Heart left ventricle (tissue), 16 donors: ENCODE measurements at regions not wholly inside any gene's neighbourhood (a gene's known extent, or its start where the extent isn't known, plus 50 kb on each side); places are given as distances from the start of the nearest gene placed in this dataset.
"Not testable (repeated sequence)": the region's sequence is repeated elsewhere in the genome, so short reads cannot be mapped to it uniquely, and the experiment has no call there.

Experiments
- ATAC-seq, 4 donors: fragments of 200-7000 bp; cut with Tn5 transposase; one replicate each; pipeline ENCODE4 v1.9.1; 2020 to 2022; ENCODE audit warnings: moderate library complexity in 4 of 4, mild to moderate bottlenecking in 3 of 4, moderate number of reproducible peaks in 1 of 4
- DNase-seq, 5 donors: peaks; one replicate each; pipeline ENCODE4 v3.0.0-alpha.2; 2020
- H3K27ac ChIP-seq, 12 donors: fragments of 200-600 bp; sonication (generic) in 4 of 12; one replicate each; pipeline versions ENCODE4 v1.5.0 to v1.8.0; 2016 to 2022; ENCODE audit warnings: mild to moderate bottlenecking in 2 of 12
- H3K27me3 ChIP-seq, 9 donors: fragments of 200-600 bp; sonication (generic) in 2 of 9; one replicate each; pipeline versions ENCODE4 v1.5.1 to v1.8.0; 2016 to 2022; ENCODE audit warnings: mild to moderate bottlenecking in 3 of 9
- H3K36me3 ChIP-seq, 9 donors: fragments of 200-600 bp; sonication (generic) in 2 of 9; one replicate each; pipeline versions ENCODE4 v1.5.0 to v1.8.0; 2018 to 2022; ENCODE audit warnings: mild to moderate bottlenecking in 2 of 9
- H3K4me1 ChIP-seq, 12 donors: fragments of 200-600 bp; sonication (generic) in 4 of 12; one replicate each; pipeline versions ENCODE4 v1.5.0 to v1.8.0; 2016 to 2022; ENCODE audit warnings: mild to moderate bottlenecking in 3 of 12
- H3K4me3 ChIP-seq, 12 donors: fragments of 200-600 bp; sonication (generic) in 4 of 12; one replicate each; pipeline versions ENCODE4 v1.5.0 to v1.8.0; 2017 to 2022; ENCODE audit warnings: mild to moderate bottlenecking in 9 of 12, moderate library complexity in 4 of 12
- H3K9me3 ChIP-seq, 12 donors: fragments of 200-600 bp; sonication (generic) in 4 of 12; one replicate each; pipeline versions ENCODE4 v1.5.0 to v1.8.0; 2016 to 2022; ENCODE audit warnings: mild to moderate bottlenecking in 1 of 12
- CTCF ChIP-seq, 12 donors: fragments of 200-600 bp; sonication (generic) in 4 of 12; IDR thresholded peaks; one replicate each; pipeline versions ENCODE4 v1.5.0 to v1.8.0; 2018 to 2022; ENCODE audit warnings: antibody characterized with exemption in 12 of 12, mild to moderate bottlenecking in 5 of 12
- POLR2A ChIP-seq, 2 donors: fragments of 450-650 bp; IDR thresholded peaks; one replicate each; pipeline ENCODE4 v1.6.1; 2017; ENCODE audit warnings: antibody characterized with exemption in 2 of 2, mild to moderate bottlenecking in 2 of 2, moderate library complexity in 2 of 2
- WGBS, 4 donors: extraction: QIAGEN DNeasy Blood & Tissue Kit in 2 of 4; methylation state at CpG; one replicate each; pipeline versions ENCODE4 v1.1.5 to v1.1.7; 2013 to 2018; 5-methylcytosine and 5-hydroxymethylcytosine counted together
- intact Hi-C, 10 donors: fragments of 100-400 bp; cut with DNase I; formaldehyde crosslinking; loops; one replicate each; pipeline versions ENCODE4 v1.11.1 to v1.14.2; 2022
- donor health status: ischemic (EF 13 %, LVEDD 7.1; RV severe dilation, severe dysfunction).
- donor health status: healthy with polysubstance abuse.
- donor health status: DM: no; HTN: yes; CAD: no.
- donor health status: DM: no; HTN: no; CAD: no.
- donor health status: ischemic (EF 25% LVEDD 6.9; RV normal size, moderate dysfunction).
- donor health status: ischemic (EF 25% LVEDD 5.7; RV mildly dilated, moderate dysfunction).
- donor health status: healthy.
- donor health status: DM: yes; HTN: yes; CAD: no.
- donor health status: ischemic (EF 35%, LVEDD 5.7; RV mildly dilated, moderate dysfunction).
- donor health status: nonischemic (EF 11% LVEDD 7.7; RV severe dilation, severe dysfunction).
- donor health status: DM: yes; HTN: yes; CAD: no.
- donor health status: PGD.
- donor health status: ischemic (EF 29% LVEDD 5.4; RV normal size, mild dysfunction).
- donor health status: nonischemic (EF 23%, LVEDD 6.1; RV moderate dilation, normal function).

DNA sequence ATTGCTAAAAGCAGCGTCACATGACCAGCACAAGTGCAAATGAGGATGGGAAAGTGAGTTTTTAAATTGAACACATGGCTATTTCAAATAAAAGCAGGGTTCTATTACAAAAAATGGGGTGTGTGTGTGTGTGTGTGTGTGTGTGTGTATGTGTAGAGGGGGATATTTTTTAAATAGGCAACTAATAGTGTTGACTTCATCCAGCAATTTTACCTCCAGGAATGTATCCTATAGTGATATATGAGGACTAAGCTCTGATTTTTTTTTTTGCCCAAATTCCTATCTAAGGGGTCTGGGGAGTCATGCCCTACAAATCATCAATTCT, 78.9 kb upstream of the AMN1 start:
- Histone ChIP-seq H3K27ac (no peak overlapping the region), H3K27me3 (no peaks in the 10 kb centered on the region), H3K9me3 (no peaks in the 10 kb centered on the region), H3K36me3 (no peaks in the 10 kb centered on the region), H3K4me3 (no peak overlapping the region), H3K4me1 (peaks cover 0 to 10% (median 0%) of the 10 kb centered on the region in 12 donors)
- WGBS, 4 donors, result 97 to 100% (median 98%) methylated on average over 1 of the region's 1 CpG
- ATAC-seq (no peak), DNase-seq (no peak)
- TF ChIP-seq CTCF (IDR thresholded peaks at IDR 0.05) (no peak), POLR2A (IDR thresholded peaks at IDR 0.05) (no peak)
- intact Hi-C loops, result no loop called here

GRCh38 chr12:31807081-31807772, 78.4 kb upstream of the AMN1 start:
- H3K4me3 ChIP-seq, H3K4me1 ChIP-seq, H3K36me3 ChIP-seq, H3K27me3 ChIP-seq, H3K9me3 ChIP-seq, ATAC-seq, DNase-seq, intact Hi-C loops, H3K27ac ChIP-seq: not testable (repeated sequence)
- 89 to 93% (median 93%) methylated on average over 12 of the region's 12 CpGs for WGBS, 4 donors

- H3K9me3 ChIP-seq, H3K36me3 ChIP-seq, H3K27me3 ChIP-seq, DNase-seq, H3K27ac ChIP-seq, H3K4me3 ChIP-seq, intact Hi-C loops, H3K4me1 ChIP-seq, ATAC-seq: not testable (repeated sequence)
- WGBS, 4 donors, result 89 to 93% (median 91%) methylated on average over 17 to 24 of the region's 24 CpGs
These were observed 76.9 kb upstream of the AMN1 start for GRCh38 chr12:31805681-31806080.

DNA sequence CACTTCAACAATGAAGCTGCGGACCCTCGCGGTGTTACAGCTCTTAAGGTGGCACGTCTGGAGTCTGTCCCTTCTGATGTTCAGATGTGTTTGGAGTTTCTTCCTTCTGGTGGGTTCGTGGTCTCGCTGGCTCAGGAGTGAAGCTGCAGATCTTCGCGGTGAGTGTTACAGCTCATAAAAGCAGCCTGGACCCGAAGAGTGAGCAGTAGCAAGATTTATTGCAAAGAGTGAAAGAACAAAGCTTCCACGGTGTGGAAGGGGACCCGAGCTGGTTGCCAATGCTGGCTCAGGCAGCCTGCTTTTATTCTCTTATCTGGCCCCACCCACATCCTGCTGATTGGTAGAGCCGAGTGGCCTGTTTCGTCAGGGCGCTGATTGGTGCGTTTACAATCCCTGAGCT, 75.9 kb upstream of the AMN1 start:
- intact Hi-C loops, H3K36me3 ChIP-seq, H3K9me3 ChIP-seq, ATAC-seq, H3K27me3 ChIP-seq, DNase-seq, H3K4me3 ChIP-seq, H3K27ac ChIP-seq, H3K4me1 ChIP-seq: not testable (repeated sequence)
- WGBS, 4 donors, result 77 to 92% (median 80%) methylated on average over 9 to 14 of the region's 15 CpGs

- TF ChIP-seq POLR2A (IDR thresholded peaks at IDR 0.05) (no peak), CTCF (IDR thresholded peaks at IDR 0.05) (no peak)
- no peak overlapping the region for H3K27ac ChIP-seq
- H3K9me3 ChIP-seq, result no peaks in the 10 kb centered on the region
- no peak overlapping the region for H3K4me3 ChIP-seq
- H3K36me3 ChIP-seq, result no peaks in the 10 kb centered on the region
- DNase-seq (no peak), ATAC-seq (no peak)
- H3K4me1 ChIP-seq, result no peaks in the 10 kb centered on the region
- 68 to 84% (median 77%) methylated on average over 1 of the region's 1 CpG for WGBS, 4 donors
- intact Hi-C loops, result no loop called here
- no peaks in the 10 kb centered on the region for H3K27me3 ChIP-seq
These were observed 75.3 kb upstream of the AMN1 start for GRCh38 chr12:31804185-31804504.
